22Rv1 (cell line): ENCODE measurements at regions not wholly inside any gene's neighbourhood (a gene's known extent, or its start where the extent isn't known, plus 50 kb on each side); places are given as distances from the start of the nearest gene placed in this dataset.

ENCODE experiments used
- H3K27ac ChIP-seq: fragments of 450-650 bp; 2 replicates; pipeline ENCODE4 v1.5.1; 2017
- CTCF ChIP-seq: fragments of 450-650 bp; IDR thresholded peaks from 2 replicates; pipeline ENCODE4 v1.5.1; 2017; ENCODE audit warnings: mild to moderate bottlenecking
- ZFX ChIP-seq: fragments of 450-650 bp; IDR thresholded peaks from 2 replicates; pipeline ENCODE4 v1.6.1; 2017; ENCODE audit warnings: antibody characterized with exemption, borderline replicate concordance

DNA sequence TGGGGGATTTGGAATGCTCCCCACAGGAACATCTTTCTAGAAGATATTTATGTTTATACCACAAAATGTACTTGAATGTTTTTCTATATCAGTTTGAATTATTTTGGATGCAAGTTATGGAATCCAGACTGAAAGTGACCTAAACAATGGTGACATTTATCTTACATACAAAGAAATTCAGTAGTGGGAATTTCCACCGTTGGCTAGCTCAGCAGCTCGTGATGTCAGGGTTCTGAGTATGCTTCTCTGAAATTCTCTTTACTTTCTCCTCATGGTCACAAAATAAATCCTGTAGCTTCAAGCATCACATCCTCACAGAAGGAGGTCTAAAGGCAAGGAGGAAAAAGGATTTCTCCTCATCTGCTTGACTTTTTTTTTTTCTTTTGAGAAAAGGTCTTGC lies 105.3 kb downstream of the AKAIN1 start:
- TF ChIP-seq CTCF: no peak
- TF ChIP-seq ZFX: no peak
- H3K27ac ChIP-seq: no peak overlapping the region

- TF ChIP-seq CTCF: no peak
- no peak for TF ChIP-seq ZFX
- H3K27ac ChIP-seq: no peak overlapping the region
Observed at GRCh38 chr18:5075297-5075696, 121.8 kb downstream of the AKAIN1 start.

- TF ChIP-seq CTCF: peak; percentile 82
- TF ChIP-seq ZFX: no peak
- H3K27ac ChIP-seq: no peak overlapping the region
Observed at GRCh38 chr18:5073026-5073944, 123.8 kb downstream of the AKAIN1 start.

GRCh38 chr18:5068851-5069250 lies 128.2 kb downstream of the AKAIN1 start:
- TF ChIP-seq ZFX: no peak
- no peak for TF ChIP-seq CTCF
- no peak overlapping the region for H3K27ac ChIP-seq

- no peak overlapping the region for H3K27ac ChIP-seq
- TF ChIP-seq ZFX (no peak), CTCF (peak; percentile 77)
Observed at GRCh38 chr18:5066380-5066977, 130.6 kb downstream of the AKAIN1 start.

DNA sequence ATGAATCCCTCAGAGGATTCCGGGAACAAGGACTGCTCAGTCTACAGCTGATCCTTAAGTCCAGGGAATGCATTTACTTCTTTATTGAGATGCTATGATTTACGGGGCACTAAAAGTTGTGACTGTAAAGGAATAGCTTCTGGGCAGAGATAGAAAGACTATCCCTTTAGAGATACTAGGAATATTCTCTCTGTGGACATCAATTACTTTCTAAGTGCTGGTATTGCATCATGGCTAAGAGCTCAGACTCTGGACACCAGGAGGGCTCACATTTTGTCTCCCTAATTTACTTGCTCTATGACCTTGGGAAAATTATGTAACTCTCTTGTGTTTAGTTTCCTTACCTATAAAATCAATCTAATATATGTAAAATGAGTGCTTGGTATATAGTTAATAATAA lies 131.4 kb downstream of the AKAIN1 start:
- no peak overlapping the region for H3K27ac ChIP-seq
- TF ChIP-seq ZFX (no peak), CTCF (no peak)

GRCh38 chr18:5064841-5065370 lies 132.2 kb downstream of the AKAIN1 start:
- TF ChIP-seq CTCF: no peak
- TF ChIP-seq ZFX: no peak
- no peak overlapping the region for H3K27ac ChIP-seq
